Fibroblast of gingiva (primary cell): ENCODE measurements at regions not wholly inside any gene's neighbourhood (a gene's known extent, or its start where the extent isn't known, plus 50 kb on each side); places are given as distances from the start of the nearest gene placed in this dataset.
"Not testable (repeated sequence)": the region's sequence is repeated elsewhere in the genome, so short reads cannot be mapped to it uniquely, and the experiment has no call there.

Experiments
- DNase-seq: peaks from one replicate; pipeline ENCODE4 v3.0.0-alpha.2; 2011; ENCODE audit warnings: low read depth

GRCh38 chr16:61432421-61432820 lies 603.8 kb downstream of the CDH8 start:
- DNase-seq = no peak

GRCh38 chr16:61421111-61421510 lies 615.1 kb downstream of the CDH8 start:
- DNase-seq = no peak

DNA sequence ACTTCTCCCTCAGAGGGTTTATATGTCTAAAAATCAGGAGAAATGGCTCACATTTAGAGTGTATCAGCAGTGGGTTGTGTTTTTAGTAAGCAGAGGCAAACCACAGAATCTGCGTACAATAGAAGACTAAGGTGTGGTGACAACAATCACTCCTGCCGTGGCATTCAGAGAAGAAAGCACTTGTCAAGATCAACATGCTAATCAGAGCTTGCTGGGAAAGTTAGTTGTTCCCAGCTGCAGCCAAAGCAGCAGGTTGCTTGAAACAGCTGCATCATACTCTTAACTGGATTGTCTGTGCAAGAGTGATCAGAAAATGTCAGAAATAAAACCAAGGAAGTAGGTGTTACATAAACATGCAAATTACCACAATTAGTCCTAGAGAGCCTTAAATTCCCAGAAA lies 616.4 kb downstream of the CDH8 start:
- no peak for DNase-seq

GRCh38 chr16:61418802-61419201 lies 617.4 kb downstream of the CDH8 start:
- not testable (repeated sequence) for DNase-seq

- no peak for DNase-seq
These were observed 621.1 kb downstream of the CDH8 start for GRCh38 chr16:61415126-61415525.

- DNase-seq = no peak
These were observed 623.2 kb downstream of the CDH8 start for GRCh38 chr16:61413021-61413420.

GRCh38 chr16:61412562-61412961 lies 623.7 kb downstream of the CDH8 start:
- no peak for DNase-seq

GRCh38 chr16:61409604-61410003 lies 626.6 kb downstream of the CDH8 start:
- no peak for DNase-seq

DNA sequence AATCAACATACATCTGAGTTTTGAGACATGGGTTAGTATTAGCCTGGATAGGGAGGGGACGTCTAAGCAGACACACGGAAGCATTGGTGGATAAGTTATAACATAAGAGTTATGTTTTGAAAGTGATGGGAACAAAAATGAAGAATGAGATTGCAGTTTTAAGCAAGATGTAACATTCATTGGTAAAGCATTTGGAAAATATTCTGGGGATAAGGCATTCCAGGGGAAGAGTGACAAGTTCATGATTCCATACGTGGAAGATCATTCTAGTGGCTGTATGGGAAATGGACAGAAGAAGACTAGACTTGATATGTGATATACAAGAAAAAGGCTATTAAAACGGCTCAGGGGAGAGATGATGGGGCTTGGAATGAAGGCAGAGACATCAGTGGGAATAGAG lies 632.9 kb downstream of the CDH8 start:
- DNase-seq = no peak

GRCh38 chr16:61391896-61392295 lies 644.3 kb downstream of the CDH8 start:
- no peak for DNase-seq

DNA sequence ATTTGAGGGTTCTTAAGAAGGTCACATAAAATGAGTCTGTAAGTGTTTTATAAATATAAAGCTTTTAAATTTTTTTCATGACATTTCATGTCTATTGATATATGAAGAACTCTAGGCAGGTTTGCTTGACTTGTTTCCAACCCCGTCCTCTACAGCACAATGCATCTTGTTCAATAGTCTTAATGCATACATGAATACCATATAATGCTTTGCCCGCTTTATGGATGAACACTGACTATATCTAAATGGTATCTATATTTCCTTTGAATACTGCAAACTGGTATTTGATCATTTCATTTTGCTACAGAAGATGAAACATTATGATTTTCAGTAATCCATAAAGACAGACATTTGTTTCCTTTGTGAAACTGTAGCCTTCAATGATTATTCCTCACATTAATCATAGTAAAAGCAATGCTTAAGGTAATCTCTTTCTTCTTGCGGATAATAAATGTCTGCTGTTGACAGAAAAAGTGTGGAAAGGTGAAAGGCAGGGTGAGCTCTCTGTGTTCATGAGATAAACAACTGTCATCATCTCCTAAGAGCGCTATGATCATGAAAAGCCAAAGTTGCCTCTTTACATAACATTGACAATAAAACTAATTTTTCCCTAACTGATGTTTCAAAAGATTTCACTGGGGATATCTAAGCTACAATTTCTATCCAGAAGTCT lies 645.1 kb downstream of the CDH8 start:
- DNase-seq = no peak

DNA sequence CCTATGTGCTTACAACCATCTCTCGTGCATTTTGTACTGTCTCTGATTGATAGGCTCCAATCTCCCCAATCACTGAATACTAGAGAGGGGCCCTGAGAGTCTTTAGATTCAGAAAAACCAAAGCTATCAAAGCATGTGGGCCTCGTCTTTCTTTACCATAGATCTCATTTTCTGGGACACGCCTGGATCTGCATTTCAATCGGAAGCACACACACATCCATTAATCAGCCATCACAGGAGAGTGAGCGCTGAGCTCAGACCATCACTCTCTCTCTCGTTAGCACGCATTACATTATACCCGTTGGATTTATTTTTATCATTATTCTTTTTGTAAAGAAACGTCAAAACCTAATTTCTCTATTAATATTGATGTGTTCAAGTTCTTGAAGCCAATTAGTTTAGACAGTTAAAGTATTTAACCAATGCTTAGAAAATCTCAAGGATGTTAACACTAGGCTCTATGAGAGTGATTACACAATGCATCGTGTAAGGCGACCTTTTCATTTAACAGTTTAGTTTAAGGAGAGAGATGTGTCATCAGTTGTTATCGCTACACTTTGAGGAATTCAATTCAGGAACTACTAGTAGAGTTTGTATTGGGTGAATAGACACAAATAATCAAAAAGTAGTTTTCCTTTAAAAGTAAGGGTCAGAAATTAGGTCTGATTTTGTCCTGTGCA lies 650.7 kb downstream of the CDH8 start:
- no peak for DNase-seq

GRCh38 chr16:61382435-61382834 lies 653.8 kb downstream of the CDH8 start:
- DNase-seq = no peak

DNA sequence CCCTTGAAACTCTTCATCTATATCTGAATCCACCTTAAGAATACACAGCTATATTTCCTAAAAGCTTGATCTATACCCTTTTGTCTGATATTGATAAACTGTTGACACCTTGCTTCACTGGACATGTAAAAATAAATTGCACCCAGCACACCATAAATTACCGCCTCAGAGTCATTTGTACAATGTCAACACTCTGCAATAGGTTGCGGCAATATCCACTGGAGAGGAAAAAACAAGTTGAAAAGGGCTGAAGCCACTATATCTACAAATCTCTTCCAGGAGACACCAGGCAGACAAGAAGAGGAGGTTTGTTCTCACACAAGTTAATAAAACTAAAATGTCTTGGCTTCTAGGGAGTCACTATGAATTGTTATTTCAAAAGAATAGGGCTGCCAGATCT lies 656.9 kb downstream of the CDH8 start:
- DNase-seq = no peak

DNA sequence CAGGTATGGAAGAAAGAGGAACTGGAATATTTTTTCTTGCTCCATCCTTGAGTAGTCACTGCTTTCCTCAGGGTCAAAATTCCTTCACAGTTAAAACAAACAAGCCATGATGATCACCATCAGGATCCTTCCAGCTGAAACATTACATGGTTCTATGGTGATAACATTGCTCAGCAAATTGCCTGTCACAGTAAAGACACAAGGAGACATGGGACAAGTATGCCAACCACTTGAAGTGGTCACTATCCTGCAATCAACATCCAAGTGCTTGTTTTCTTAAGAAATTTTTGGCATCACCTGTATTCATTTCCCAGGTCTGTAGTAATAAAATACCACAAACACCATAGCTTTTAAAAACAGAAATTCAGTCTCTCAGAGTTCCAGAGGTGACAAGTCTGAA lies 662.2 kb downstream of the CDH8 start:
- no peak for DNase-seq

- no peak for DNase-seq
These were observed 664.4 kb downstream of the CDH8 start for GRCh38 chr16:61371881-61372280.

DNA sequence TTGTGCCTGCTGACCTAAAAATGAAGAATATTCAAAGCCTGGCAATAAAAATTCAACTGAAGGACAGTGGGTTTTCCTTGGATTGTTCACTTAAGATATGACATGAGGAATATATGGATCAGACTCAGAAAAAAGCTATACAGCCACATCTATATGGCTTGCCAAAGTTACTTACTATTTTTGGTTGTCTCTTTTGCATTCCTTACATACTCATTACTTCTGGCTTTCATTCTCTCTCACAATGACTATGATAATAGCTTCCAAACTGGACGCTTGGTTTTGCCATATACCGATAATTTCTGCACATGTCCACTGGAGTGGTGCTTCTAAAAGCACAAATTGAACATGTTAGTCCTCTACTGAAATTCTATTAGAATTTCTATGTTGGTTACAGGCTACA lies 664.9 kb downstream of the CDH8 start:
- DNase-seq = no peak

GRCh38 chr16:61370564-61370963 lies 665.7 kb downstream of the CDH8 start:
- DNase-seq = no peak

GRCh38 chr16:61366006-61366405 lies 670.2 kb downstream of the CDH8 start:
- DNase-seq = no peak

GRCh38 chr16:61364990-61365389 lies 671.2 kb downstream of the CDH8 start:
- DNase-seq = no peak

DNA sequence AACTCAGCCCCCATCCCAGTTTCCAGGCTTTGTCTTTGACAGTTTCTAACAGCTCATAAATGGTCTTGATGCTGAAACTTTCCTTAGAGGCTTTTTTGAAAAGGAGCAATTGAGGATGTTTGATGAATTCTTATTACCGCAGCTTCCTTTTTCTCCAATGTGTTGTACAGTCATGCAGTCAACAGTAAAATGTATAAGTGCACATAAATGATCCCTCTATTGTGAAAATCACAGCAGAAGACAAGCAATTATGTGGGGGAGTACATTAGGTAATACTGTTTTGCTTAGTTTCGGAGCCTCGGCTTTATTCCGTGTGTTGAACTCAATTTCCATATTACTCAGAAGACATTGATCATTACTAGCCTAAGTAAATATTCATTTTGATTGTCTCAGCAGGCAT lies 673.7 kb downstream of the CDH8 start:
- DNase-seq = no peak

DNA sequence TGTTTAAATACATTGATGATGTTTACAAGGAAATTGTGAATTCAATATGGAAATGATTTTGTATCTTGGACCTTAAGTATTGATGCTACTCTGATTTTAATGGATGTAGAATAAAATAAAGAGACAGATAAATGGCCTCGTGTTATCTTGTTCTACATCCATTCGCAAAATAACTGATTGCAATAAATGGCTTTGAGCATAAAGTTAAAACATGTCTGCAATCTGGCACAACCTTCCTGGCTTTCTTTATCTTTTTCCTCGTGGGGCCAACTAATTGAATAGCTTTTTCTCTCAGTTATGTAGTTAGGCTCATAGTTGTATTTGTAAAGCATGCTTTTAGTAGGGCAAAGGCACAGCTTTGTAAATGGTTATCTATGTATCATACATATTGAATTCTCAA lies 691.4 kb downstream of the CDH8 start:
- no peak for DNase-seq

- DNase-seq = no peak
These were observed 703.8 kb downstream of the CDH8 start for GRCh38 chr16:61332461-61332860.

- DNase-seq = no peak
These were observed 712.2 kb downstream of the CDH8 start for GRCh38 chr16:61324044-61324443.
